HG03039 (cell line): ENCODE measurements at regions not wholly inside any gene's neighbourhood (a gene's known extent, or its start where the extent isn't known, plus 50 kb on each side); places are given as distances from the start of the nearest gene placed in this dataset.

ENCODE experiments used
- ATAC-seq: cut with Tn5 transposase; IDR thresholded peaks from one replicate; pipeline ENCODE4 v1.9.1; 2021; ENCODE audit warnings: mild to moderate bottlenecking, moderate library complexity; ENCODE audit not compliant: unreplicated experiment

DNA sequence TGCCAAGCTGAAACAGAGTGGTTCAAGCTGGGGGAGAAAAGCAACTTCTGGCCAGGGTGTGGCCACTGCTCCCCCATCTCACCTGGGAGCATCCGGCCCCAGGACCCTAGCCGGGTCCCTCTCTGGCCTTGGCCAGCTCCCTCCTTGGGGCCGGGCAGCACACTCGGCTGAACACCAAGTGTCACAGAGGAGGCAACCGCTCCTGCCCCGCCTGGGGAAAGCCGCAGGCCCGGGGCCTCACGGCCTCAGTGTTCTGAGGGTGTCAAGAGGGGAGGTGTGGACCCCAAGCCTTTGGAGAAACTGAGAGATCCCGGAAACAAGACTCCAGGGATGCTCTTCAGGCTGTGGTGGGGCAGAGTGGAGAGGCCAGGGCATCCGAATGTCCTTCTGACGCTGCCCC lies 88.4 kb downstream of the ENGASE start:
- ATAC-seq, result no peak

DNA sequence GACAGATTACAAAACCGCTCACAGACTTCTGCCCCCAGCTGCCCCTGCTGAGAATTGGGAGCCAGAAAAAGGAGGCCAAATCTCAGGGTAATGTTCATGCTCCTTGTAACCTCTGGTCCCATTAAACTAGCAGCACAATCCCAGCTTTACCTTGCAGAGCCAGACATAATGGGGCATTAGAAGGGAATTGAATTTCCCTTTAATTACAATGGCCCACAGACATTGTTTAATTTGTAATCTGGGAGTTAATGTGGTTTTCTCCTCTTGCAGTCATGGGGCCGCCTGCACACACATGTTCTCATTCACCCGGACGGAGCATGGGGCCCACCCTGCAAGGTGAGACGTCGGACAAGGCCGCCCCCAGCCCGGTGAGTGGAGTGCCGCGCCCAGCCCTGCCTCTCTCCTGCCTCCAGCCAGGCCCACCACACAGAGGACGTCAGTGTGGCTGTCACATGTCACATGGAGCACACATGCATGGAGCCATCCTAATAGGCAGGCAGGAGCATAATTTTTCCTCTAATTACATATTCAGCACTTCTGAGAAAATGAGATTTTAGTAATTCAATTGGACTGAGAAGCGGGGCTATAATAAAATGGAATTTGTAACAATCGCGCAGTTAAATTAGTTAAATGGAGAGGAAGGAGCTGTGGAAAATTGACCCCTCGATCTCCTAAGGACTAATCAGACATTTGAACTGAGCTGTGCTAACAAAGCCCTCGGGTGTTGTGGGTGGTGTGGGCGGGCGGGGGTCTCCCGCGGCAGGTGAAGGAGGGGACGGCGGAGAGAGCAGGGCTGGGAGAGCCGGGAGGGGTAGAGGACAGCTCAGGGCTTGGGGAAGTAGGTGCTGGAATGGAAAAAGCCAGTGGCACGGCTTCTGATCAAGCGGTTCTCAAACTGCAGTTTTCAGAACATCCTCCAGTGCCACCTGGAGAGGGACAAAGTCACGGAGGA lies 87.7 kb downstream of the ENGASE start:
- no peak for ATAC-seq

- ATAC-seq, result no peak
These were observed 86.5 kb downstream of the ENGASE start for GRCh38 chr17:79160980-79161636.

DNA sequence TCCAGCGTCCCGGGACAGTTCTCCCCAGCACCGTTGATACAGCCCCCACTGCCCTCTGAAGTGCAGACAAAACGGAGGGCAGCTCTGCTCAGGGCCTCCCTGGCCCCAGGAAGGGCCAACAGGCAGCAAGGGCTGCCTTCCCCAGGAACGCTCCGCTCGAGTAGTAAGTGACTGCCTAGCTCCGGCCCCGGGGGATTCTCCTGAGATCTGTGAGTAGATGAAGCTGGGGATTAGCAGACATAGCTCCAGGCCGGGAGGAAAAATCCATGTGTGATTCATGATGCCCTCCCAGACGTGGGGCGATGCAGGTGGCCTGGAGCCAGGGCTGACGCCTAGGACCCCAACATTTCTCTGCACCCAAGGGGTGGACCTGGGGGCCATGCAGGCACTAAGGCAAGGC lies 85.3 kb downstream of the ENGASE start:
- no peak for ATAC-seq

GRCh38 chr17:79159471-79159870 lies 84.8 kb downstream of the ENGASE start:
- ATAC-seq, result no peak

GRCh38 chr17:79156463-79157095 lies 82.0 kb downstream of the ENGASE start:
- no peak for ATAC-seq

- ATAC-seq, result no peak
These were observed 81.1 kb downstream of the ENGASE start for GRCh38 chr17:79155701-79156100.

GRCh38 chr17:79154951-79155585 lies 80.4 kb downstream of the ENGASE start:
- no peak for ATAC-seq

- no peak for ATAC-seq
These were observed 79.8 kb downstream of the ENGASE start for GRCh38 chr17:79154446-79154845.

- no peak for ATAC-seq
These were observed 78.9 kb downstream of the ENGASE start for GRCh38 chr17:79153367-79154130.

- ATAC-seq, result no peak
These were observed 78.0 kb downstream of the ENGASE start for GRCh38 chr17:79152636-79153035.

DNA sequence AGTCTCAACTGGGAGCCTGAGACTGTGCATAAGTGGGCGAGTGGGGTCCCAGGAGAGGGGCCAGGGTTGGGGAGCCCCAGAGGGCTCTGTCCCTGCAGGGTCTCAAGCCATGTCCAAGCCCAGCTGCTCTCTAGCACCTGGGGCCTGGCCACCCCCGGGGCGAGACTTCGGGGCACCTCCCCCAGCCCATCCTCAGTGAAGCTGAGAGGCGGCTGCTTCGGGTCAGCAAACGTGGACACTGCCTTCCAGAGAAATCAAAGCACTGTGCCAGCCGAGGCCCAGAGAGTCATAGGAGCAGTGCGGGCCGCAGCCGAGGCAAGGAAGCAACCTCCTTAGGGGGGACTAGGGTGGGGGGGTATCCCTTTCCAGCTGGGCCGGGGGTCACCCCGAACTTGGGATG lies 77.5 kb downstream of the ENGASE start:
- ATAC-seq, result no peak

- no peak for ATAC-seq
These were observed 76.2 kb downstream of the ENGASE start for GRCh38 chr17:79150799-79151198.

DNA sequence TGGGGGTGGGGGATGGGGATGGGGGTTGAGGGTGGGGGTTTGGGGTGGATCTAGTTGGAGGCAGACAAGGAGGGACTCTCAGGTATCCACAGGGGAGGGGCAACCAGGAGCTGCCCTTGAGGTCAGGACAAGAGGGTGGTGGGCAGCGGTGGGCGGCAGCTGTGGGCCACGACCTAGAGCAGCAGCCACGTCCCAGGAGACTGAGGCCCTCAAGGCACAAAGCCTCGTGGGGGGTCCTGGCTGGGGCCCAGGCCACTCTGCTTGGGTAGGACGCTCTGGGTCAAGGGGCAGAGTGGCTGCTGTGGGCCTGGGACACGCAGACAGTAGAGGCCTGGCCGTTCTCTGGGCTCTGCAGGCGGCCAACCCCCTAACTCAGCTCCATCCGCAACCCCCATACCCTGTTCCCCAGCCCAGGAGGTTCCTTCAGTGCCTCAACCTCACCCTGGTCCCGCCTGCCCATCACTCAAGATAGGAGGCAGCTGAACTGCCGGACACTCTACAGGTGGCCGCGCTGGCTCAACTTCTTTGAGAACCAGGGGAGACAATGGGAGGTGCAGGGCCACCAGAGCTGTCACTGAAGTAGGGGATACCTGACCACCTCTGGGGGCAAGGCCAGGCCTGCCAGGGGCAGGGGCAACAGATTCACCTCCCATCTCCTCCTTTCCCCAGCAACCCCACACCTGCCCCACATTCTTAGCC lies 75.6 kb downstream of the ENGASE start:
- no peak for ATAC-seq

- no peak for ATAC-seq
These were observed 74.0 kb downstream of the ENGASE start for GRCh38 chr17:79148584-79148983.

- no peak for ATAC-seq
These were observed 73.3 kb downstream of the ENGASE start for GRCh38 chr17:79147746-79148506.

DNA sequence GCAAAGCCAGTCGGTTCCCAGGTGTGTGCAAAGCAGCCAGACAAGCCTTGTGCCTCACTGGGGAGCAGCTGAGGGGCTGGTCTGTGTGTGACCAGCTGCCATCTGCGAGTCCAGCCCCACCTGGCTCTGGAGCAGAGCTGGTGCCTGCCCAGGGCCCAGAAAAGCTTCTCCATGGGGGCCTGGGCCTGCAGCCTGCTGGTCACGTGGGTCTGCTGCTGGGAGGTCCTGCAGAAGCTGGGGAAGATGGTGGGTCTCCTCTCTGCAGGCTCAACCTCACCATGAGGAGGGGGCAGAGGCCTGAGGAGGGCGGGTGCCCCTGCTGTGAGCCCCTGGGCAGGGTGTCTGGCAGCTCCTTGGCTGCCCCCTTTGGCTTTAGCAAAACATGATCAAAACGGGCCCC lies 71.9 kb downstream of the ENGASE start:
- no peak for ATAC-seq

- ATAC-seq, result no peak
These were observed 70.9 kb downstream of the ENGASE start for GRCh38 chr17:79145548-79145947.

DNA sequence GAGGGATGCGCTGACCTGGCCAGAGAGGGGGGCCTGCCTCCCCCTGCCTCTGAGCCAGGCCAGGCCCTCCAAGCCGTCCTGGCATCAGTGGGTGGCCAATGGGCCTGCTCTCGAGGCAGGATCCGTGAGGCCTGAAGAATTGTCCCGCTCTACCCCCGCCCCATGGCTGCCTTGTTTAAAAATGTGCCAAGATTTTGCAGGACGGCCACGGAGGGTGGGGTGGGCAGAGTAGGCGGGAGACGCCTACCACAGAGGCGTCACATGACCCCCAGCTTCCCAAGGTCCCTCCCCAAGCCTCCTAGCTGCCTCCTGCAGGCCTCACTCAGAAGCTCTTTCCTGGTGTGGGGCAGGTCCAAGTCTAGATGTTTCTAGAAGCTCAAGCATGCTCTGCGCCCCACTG lies 69.5 kb downstream of the ENGASE start:
- ATAC-seq, result no peak
